H1 (cell line): ENCODE measurements at regions not wholly inside any gene's neighbourhood (a gene's known extent, or its start where the extent isn't known, plus 50 kb on each side); places are given as distances from the start of the nearest gene placed in this dataset.

Experiments
- CTCF ChIA-PET: fragments of 300-600 bp; sonication (Branson Sonifier 250); formaldehyde crosslinking; loops from one replicate; lab custom pipeline; 2021; ENCODE audit not compliant: partially characterized antibody; lab: Charles Lee
- POLR2A ChIA-PET: fragments of 300-600 bp; sonication (Branson Sonifier 250); formaldehyde crosslinking; loops from one replicate; lab custom pipeline; 2021; ENCODE audit warnings: inconsistent platforms; ENCODE audit not compliant: partially characterized antibody; lab: Charles Lee
- DNase-seq, 2 experiments: peaks; one replicate each; pipeline versions ENCODE4 v3.0.0 to v3.0.0-alpha.2; 2010 to 2022; ENCODE audit warnings: low spot score in 2 of 2, low read depth in 1 of 2, mixed read lengths in 1 of 2
- FAIRE-seq: peaks from 2 replicates; lab custom pipeline; 2011; peaks lifted over from hg19 to GRCh38; lab: Jason Lieb, UNC
- H2AFZ ChIP-seq: 2 replicates; pipeline ENCODE4 v1.8.1; 2012; ENCODE audit warnings: low read length, inconsistent platforms
- H2AK5ac ChIP-seq: 2 replicates; pipeline ENCODE4 v1.6.1; 2013; ENCODE audit warnings: low read depth, low read length
- H2BK120ac ChIP-seq: replicated peaks from 2 replicates; pipeline ENCODE3; 2013; ENCODE audit warnings: low read depth, low read length, inconsistent platforms
- H2BK12ac ChIP-seq: 2 replicates; pipeline ENCODE4 v1.6.1; 2013; ENCODE audit warnings: low read depth, low read length
- H2BK15ac ChIP-seq: 2 replicates; pipeline ENCODE4 v1.6.1; 2013; ENCODE audit warnings: low read length
- H2BK20ac ChIP-seq: 2 replicates; pipeline ENCODE4 v1.6.1; 2013; ENCODE audit warnings: low read length
- H2BK5ac ChIP-seq: 2 replicates; pipeline ENCODE4 v1.6.1; 2013; ENCODE audit warnings: low read depth, low read length
- H3K14ac ChIP-seq: 2 replicates; pipeline ENCODE4 v1.6.1; 2013; ENCODE audit warnings: inconsistent platforms; ENCODE audit not compliant: insufficient read length
- H3K18ac ChIP-seq: 2 replicates; pipeline ENCODE4 v1.6.1; 2013; ENCODE audit warnings: low read length; ENCODE audit errors: extremely low read depth
- H3K23ac ChIP-seq: 2 replicates; pipeline ENCODE4 v1.6.1; 2013; ENCODE audit warnings: inconsistent platforms; ENCODE audit not compliant: insufficient read length
- H3K23me2 ChIP-seq: 2 replicates; pipeline ENCODE4 v1.6.1; 2013; ENCODE audit warnings: low read depth, low read length
- H3K27ac ChIP-seq: 2 replicates; pipeline ENCODE4 v1.6.1; 2011; ENCODE audit warnings: low read depth, low read length, inconsistent platforms
- H3K27me3 ChIP-seq, 4 experiments: replicated peaks in 1 of 4; 1 replicate in 1 of 4; 2 replicates in 3 of 4; pipeline versions ENCODE4 v1.6.1 to v1.8.1; 2011 to 2013; ENCODE audit warnings: low read length in 3 of 4, mild to moderate bottlenecking in 3 of 4, inconsistent platforms in 2 of 4, mixed read lengths in 2 of 4, moderate library complexity in 1 of 4; ENCODE audit not compliant: control insufficient read depth in 3 of 4, insufficient read depth in 3 of 4; ENCODE audit errors: extremely low read depth in 1 of 4
- H3K36me3 ChIP-seq, 4 experiments: 2 replicates each; pipeline versions ENCODE4 v1.6.1 to v1.8.1; 2011 to 2013; ENCODE audit warnings: mild to moderate bottlenecking in 4 of 4, low read length in 3 of 4, moderate library complexity in 2 of 4, control low read depth in 1 of 4, inconsistent platforms in 1 of 4; ENCODE audit not compliant: insufficient read depth in 4 of 4, control insufficient read depth in 2 of 4
- H3K4ac ChIP-seq: replicated peaks from 2 replicates; pipeline ENCODE3; 2013; ENCODE audit warnings: low read length, low read depth, mixed read lengths, inconsistent platforms; ENCODE audit not compliant: insufficient read length
- H3K4me1 ChIP-seq, 4 experiments: replicated peaks in 1 of 4; 1 replicate in 1 of 4; 2 replicates in 3 of 4; pipeline versions ENCODE4 v1.6.1 to v1.8.1; 2011 to 2013; ENCODE audit warnings: low read length in 3 of 4, inconsistent platforms in 2 of 4, mixed read lengths in 1 of 4; ENCODE audit not compliant: insufficient read depth in 4 of 4, control insufficient read depth in 3 of 4
- H3K4me2 ChIP-seq, 2 experiments: 2 replicates each; pipeline versions ENCODE4 v1.6.1 to v1.8.1; 2011 to 2013; ENCODE audit warnings: low read depth in 2 of 2, low read length in 2 of 2, control low read depth in 1 of 2, inconsistent platforms in 1 of 2, mild to moderate bottlenecking in 1 of 2; ENCODE audit not compliant: insufficient read depth in 1 of 2
- H3K4me3 ChIP-seq, 4 experiments: fragments of 200-600, 300-600 bp in 1 of 4; sonication (generic), shearing (Covaris generic), sonication (Bioruptor Twin) in 1 of 4; 2 replicates each; pipeline versions ENCODE4 v1.5.1 to v1.8.1; 2011 to 2016; ENCODE audit warnings: low read length in 4 of 4, low read depth in 3 of 4, control low read depth in 2 of 4, inconsistent platforms in 2 of 4, mild to moderate bottlenecking in 2 of 4, mixed read lengths in 1 of 4, moderate library complexity in 1 of 4; ENCODE audit not compliant: insufficient read depth in 2 of 4; ENCODE audit errors: extremely low read depth in 1 of 4
- H3K56ac ChIP-seq: replicated peaks from 2 replicates; pipeline ENCODE3; 2013; ENCODE audit warnings: low read depth, mild to moderate bottlenecking, mixed read lengths, low read length, inconsistent platforms; ENCODE audit not compliant: insufficient read length
- H3K79me1 ChIP-seq: 2 replicates; pipeline ENCODE4 v1.6.1; 2013; ENCODE audit warnings: low read depth, low read length, control low read depth
- H3K79me2 ChIP-seq, 2 experiments: 2 replicates each; pipeline versions ENCODE4 v1.6.1 to v1.8.1; 2012 to 2013; ENCODE audit warnings: low read length in 2 of 2, mild to moderate bottlenecking in 2 of 2, inconsistent platforms in 1 of 2; ENCODE audit not compliant: insufficient read depth in 2 of 2, control insufficient read depth in 1 of 2
- H3K9ac ChIP-seq, 4 experiments: replicated peaks in 1 of 4; 1 replicate in 1 of 4; 2 replicates in 3 of 4; pipeline versions ENCODE4 v1.6.1 to v1.8.1; 2011 to 2013; ENCODE audit warnings: low read depth in 3 of 4, low read length in 3 of 4, control low read depth in 2 of 4, mild to moderate bottlenecking in 2 of 4, moderate library complexity in 2 of 4, inconsistent platforms in 1 of 4; ENCODE audit errors: extremely low read depth in 1 of 4
- H3K9me3 ChIP-seq, 2 experiments: 2 replicates each; pipeline versions ENCODE4 v1.6.1 to v1.8.1; 2012 to 2013; ENCODE audit warnings: mild to moderate bottlenecking in 2 of 2, moderate library complexity in 2 of 2, control low read depth in 1 of 2, inconsistent platforms in 1 of 2, low read depth in 1 of 2, low read length in 1 of 2, mixed read lengths in 1 of 2; ENCODE audit not compliant: insufficient read depth in 2 of 2
- H4K20me1 ChIP-seq, 2 experiments: replicated peaks in 1 of 2; 2 replicates each; pipeline versions ENCODE3 to v1.8.1; 2011 to 2013; ENCODE audit warnings: inconsistent platforms in 2 of 2, low read length in 2 of 2, mild to moderate bottlenecking in 1 of 2; ENCODE audit not compliant: insufficient read depth in 2 of 2, control insufficient read depth in 1 of 2
- H4K5ac ChIP-seq: 2 replicates; pipeline ENCODE4 v1.6.1; 2013; ENCODE audit warnings: low read length, low read depth, mixed read lengths, inconsistent platforms; ENCODE audit not compliant: insufficient read length
- H4K8ac ChIP-seq: 2 replicates; pipeline ENCODE4 v1.8.0; 2013; ENCODE audit warnings: mild to moderate bottlenecking, moderate library complexity, low read length, inconsistent platforms; ENCODE audit not compliant: insufficient read depth; ENCODE audit errors: extremely low read depth
- H4K91ac ChIP-seq: replicated peaks from 2 replicates; pipeline ENCODE3; 2013; ENCODE audit warnings: low read length, mixed read lengths, inconsistent platforms; ENCODE audit not compliant: insufficient read length
- ATF3 ChIP-seq: IDR thresholded peaks from 2 replicates; pipeline ENCODE4 v1.6.1; 2011; ENCODE audit warnings: low read depth, mild to moderate bottlenecking, low read length; ENCODE audit not compliant: insufficient read depth
- CREB1 ChIP-seq: IDR thresholded peaks from 2 replicates; pipeline ENCODE4 v1.6.1; 2012; ENCODE audit warnings: inconsistent platforms
- SIX5 ChIP-seq: IDR thresholded peaks from 2 replicates; pipeline ENCODE4 v1.6.1; 2011; ENCODE audit warnings: mild to moderate bottlenecking, low read depth, low read length
- USF2 ChIP-seq: IDR thresholded peaks from 2 replicates; pipeline ENCODE4 v1.6.1; 2011; ENCODE audit warnings: low read length, improper control_type of control experiment
- WGBS, 2 experiments: shearing (Covaris generic) in 1 of 2; methylation state at CpG; one replicate each; pipeline versions ENCODE4 v1.1.6 to v1.1.7; 2013 to 2015; ENCODE audit warnings: low lambda C conversion rate in 2 of 2, mixed read lengths in 2 of 2, inconsistent platforms in 1 of 2, low coverage in 1 of 2, missing lambda C conversion rate in 1 of 2; ENCODE audit not compliant: insufficient replicate concordance in 2 of 2, insufficient coverage in 1 of 2, insufficient read length in 1 of 2; ENCODE audit errors: extremely low coverage in 1 of 2, missing lambda C conversion rate in 1 of 2; 5-methylcytosine and 5-hydroxymethylcytosine counted together

- no peak overlapping the region for H3K4me2 ChIP-seq
- H3K79me2 ChIP-seq: no peaks in the 10 kb centered on the region
- H3K23me2 ChIP-seq: no peaks in the 10 kb centered on the region
- H4K5ac ChIP-seq: no peak overlapping the region
- H3K18ac ChIP-seq: no peak overlapping the region
- no peaks in the 10 kb centered on the region for H3K79me1 ChIP-seq
- no peaks in the 10 kb centered on the region for H3K4me1 ChIP-seq
- no peak overlapping the region for H2BK15ac ChIP-seq
- H4K8ac ChIP-seq: no peak overlapping the region
- FAIRE-seq: peak; percentile 52
- H4K20me1 ChIP-seq: no peaks in the 10 kb centered on the region
- no peaks in the 10 kb centered on the region for H3K9me3 ChIP-seq
- H3K56ac ChIP-seq: no peak overlapping the region
- no peak for DNase-seq
- no peak overlapping the region for H4K91ac ChIP-seq
- H3K14ac ChIP-seq: no peak overlapping the region
- no peak overlapping the region for H3K4me3 ChIP-seq
- no peak overlapping the region for H2BK12ac ChIP-seq
- H3K27ac ChIP-seq: no peak overlapping the region
- no peak overlapping the region for H2BK20ac ChIP-seq
- 87% methylated on average over 3 of the region's 3 CpGs; no CpG with 5 or more reads in 1 of the 2 experiments for WGBS, 2 experiments
- CTCF ChIA-PET: no interaction called here
- H3K27me3 ChIP-seq: no peaks in the 10 kb centered on the region
- H2BK5ac ChIP-seq: no peak overlapping the region
- TF ChIP-seq SIX5: peak; percentile 40; the same call in 1 of the 2 replicates
- peak; percentile 36; the same call in 1 of the 2 replicates for TF ChIP-seq ATF3
- TF ChIP-seq CREB1: no peak
- peak; percentile 71 for TF ChIP-seq USF2
- H2AFZ ChIP-seq: peak overlapping the region; percentile 97
- no peak overlapping the region for H3K4ac ChIP-seq
- H2BK120ac ChIP-seq: no peak overlapping the region
- H3K36me3 ChIP-seq: no peaks in the 10 kb centered on the region
- POLR2A ChIA-PET: no interaction called here
- H3K23ac ChIP-seq: no peak overlapping the region
- no peak overlapping the region for H3K9ac ChIP-seq
- H2AK5ac ChIP-seq: no peak overlapping the region
Observed at GRCh38 chr13:47696674-47697073, 304.4 kb downstream of the SUCLA2 start.
